H1 (cell line): ENCODE measurements at regions not wholly inside any gene's neighbourhood (a gene's known extent, or its start where the extent isn't known, plus 50 kb on each side); places are given as distances from the start of the nearest gene placed in this dataset.

Experiments
- CTCF ChIA-PET: fragments of 300-600 bp; sonication (Branson Sonifier 250); formaldehyde crosslinking; loops from one replicate; lab custom pipeline; 2021; ENCODE audit not compliant: partially characterized antibody; lab: Charles Lee
- POLR2A ChIA-PET: fragments of 300-600 bp; sonication (Branson Sonifier 250); formaldehyde crosslinking; loops from one replicate; lab custom pipeline; 2021; ENCODE audit warnings: inconsistent platforms; ENCODE audit not compliant: partially characterized antibody; lab: Charles Lee
- DNase-seq, 2 experiments: peaks; one replicate each; pipeline versions ENCODE4 v3.0.0 to v3.0.0-alpha.2; 2010 to 2022; ENCODE audit warnings: low spot score in 2 of 2, low read depth in 1 of 2, mixed read lengths in 1 of 2
- FAIRE-seq: peaks from 2 replicates; lab custom pipeline; 2011; peaks lifted over from hg19 to GRCh38; lab: Jason Lieb, UNC
- H2AFZ ChIP-seq: 2 replicates; pipeline ENCODE4 v1.8.1; 2012; ENCODE audit warnings: low read length, inconsistent platforms
- H2AK5ac ChIP-seq: 2 replicates; pipeline ENCODE4 v1.6.1; 2013; ENCODE audit warnings: low read depth, low read length
- H2BK120ac ChIP-seq: replicated peaks from 2 replicates; pipeline ENCODE3; 2013; ENCODE audit warnings: low read depth, low read length, inconsistent platforms
- H2BK12ac ChIP-seq: 2 replicates; pipeline ENCODE4 v1.6.1; 2013; ENCODE audit warnings: low read depth, low read length
- H2BK15ac ChIP-seq: 2 replicates; pipeline ENCODE4 v1.6.1; 2013; ENCODE audit warnings: low read length
- H2BK20ac ChIP-seq: 2 replicates; pipeline ENCODE4 v1.6.1; 2013; ENCODE audit warnings: low read length
- H2BK5ac ChIP-seq: 2 replicates; pipeline ENCODE4 v1.6.1; 2013; ENCODE audit warnings: low read depth, low read length
- H3K14ac ChIP-seq: 2 replicates; pipeline ENCODE4 v1.6.1; 2013; ENCODE audit warnings: inconsistent platforms; ENCODE audit not compliant: insufficient read length
- H3K18ac ChIP-seq: 2 replicates; pipeline ENCODE4 v1.6.1; 2013; ENCODE audit warnings: low read length; ENCODE audit errors: extremely low read depth
- H3K23ac ChIP-seq: 2 replicates; pipeline ENCODE4 v1.6.1; 2013; ENCODE audit warnings: inconsistent platforms; ENCODE audit not compliant: insufficient read length
- H3K23me2 ChIP-seq: 2 replicates; pipeline ENCODE4 v1.6.1; 2013; ENCODE audit warnings: low read depth, low read length
- H3K27ac ChIP-seq: 2 replicates; pipeline ENCODE4 v1.6.1; 2011; ENCODE audit warnings: low read depth, low read length, inconsistent platforms
- H3K27me3 ChIP-seq, 4 experiments: replicated peaks in 1 of 4; 1 replicate in 1 of 4; 2 replicates in 3 of 4; pipeline versions ENCODE4 v1.6.1 to v1.8.1; 2011 to 2013; ENCODE audit warnings: low read length in 3 of 4, mild to moderate bottlenecking in 3 of 4, inconsistent platforms in 2 of 4, mixed read lengths in 2 of 4, moderate library complexity in 1 of 4; ENCODE audit not compliant: control insufficient read depth in 3 of 4, insufficient read depth in 3 of 4; ENCODE audit errors: extremely low read depth in 1 of 4
- H3K36me3 ChIP-seq, 4 experiments: 2 replicates each; pipeline versions ENCODE4 v1.6.1 to v1.8.1; 2011 to 2013; ENCODE audit warnings: mild to moderate bottlenecking in 4 of 4, low read length in 3 of 4, moderate library complexity in 2 of 4, control low read depth in 1 of 4, inconsistent platforms in 1 of 4; ENCODE audit not compliant: insufficient read depth in 4 of 4, control insufficient read depth in 2 of 4
- H3K4ac ChIP-seq: replicated peaks from 2 replicates; pipeline ENCODE3; 2013; ENCODE audit warnings: low read length, low read depth, mixed read lengths, inconsistent platforms; ENCODE audit not compliant: insufficient read length
- H3K4me1 ChIP-seq, 4 experiments: replicated peaks in 1 of 4; 1 replicate in 1 of 4; 2 replicates in 3 of 4; pipeline versions ENCODE4 v1.6.1 to v1.8.1; 2011 to 2013; ENCODE audit warnings: low read length in 3 of 4, inconsistent platforms in 2 of 4, mixed read lengths in 1 of 4; ENCODE audit not compliant: insufficient read depth in 4 of 4, control insufficient read depth in 3 of 4
- H3K4me2 ChIP-seq, 2 experiments: 2 replicates each; pipeline versions ENCODE4 v1.6.1 to v1.8.1; 2011 to 2013; ENCODE audit warnings: low read depth in 2 of 2, low read length in 2 of 2, control low read depth in 1 of 2, inconsistent platforms in 1 of 2, mild to moderate bottlenecking in 1 of 2; ENCODE audit not compliant: insufficient read depth in 1 of 2
- H3K4me3 ChIP-seq, 4 experiments: fragments of 200-600, 300-600 bp in 1 of 4; sonication (generic), shearing (Covaris generic), sonication (Bioruptor Twin) in 1 of 4; 2 replicates each; pipeline versions ENCODE4 v1.5.1 to v1.8.1; 2011 to 2016; ENCODE audit warnings: low read length in 4 of 4, low read depth in 3 of 4, control low read depth in 2 of 4, inconsistent platforms in 2 of 4, mild to moderate bottlenecking in 2 of 4, mixed read lengths in 1 of 4, moderate library complexity in 1 of 4; ENCODE audit not compliant: insufficient read depth in 2 of 4; ENCODE audit errors: extremely low read depth in 1 of 4
- H3K56ac ChIP-seq: replicated peaks from 2 replicates; pipeline ENCODE3; 2013; ENCODE audit warnings: low read depth, mild to moderate bottlenecking, mixed read lengths, low read length, inconsistent platforms; ENCODE audit not compliant: insufficient read length
- H3K79me1 ChIP-seq: 2 replicates; pipeline ENCODE4 v1.6.1; 2013; ENCODE audit warnings: low read depth, low read length, control low read depth
- H3K79me2 ChIP-seq, 2 experiments: 2 replicates each; pipeline versions ENCODE4 v1.6.1 to v1.8.1; 2012 to 2013; ENCODE audit warnings: low read length in 2 of 2, mild to moderate bottlenecking in 2 of 2, inconsistent platforms in 1 of 2; ENCODE audit not compliant: insufficient read depth in 2 of 2, control insufficient read depth in 1 of 2
- H3K9ac ChIP-seq, 4 experiments: replicated peaks in 1 of 4; 1 replicate in 1 of 4; 2 replicates in 3 of 4; pipeline versions ENCODE4 v1.6.1 to v1.8.1; 2011 to 2013; ENCODE audit warnings: low read depth in 3 of 4, low read length in 3 of 4, control low read depth in 2 of 4, mild to moderate bottlenecking in 2 of 4, moderate library complexity in 2 of 4, inconsistent platforms in 1 of 4; ENCODE audit errors: extremely low read depth in 1 of 4
- H3K9me3 ChIP-seq, 2 experiments: 2 replicates each; pipeline versions ENCODE4 v1.6.1 to v1.8.1; 2012 to 2013; ENCODE audit warnings: mild to moderate bottlenecking in 2 of 2, moderate library complexity in 2 of 2, control low read depth in 1 of 2, inconsistent platforms in 1 of 2, low read depth in 1 of 2, low read length in 1 of 2, mixed read lengths in 1 of 2; ENCODE audit not compliant: insufficient read depth in 2 of 2
- H4K20me1 ChIP-seq, 2 experiments: replicated peaks in 1 of 2; 2 replicates each; pipeline versions ENCODE3 to v1.8.1; 2011 to 2013; ENCODE audit warnings: inconsistent platforms in 2 of 2, low read length in 2 of 2, mild to moderate bottlenecking in 1 of 2; ENCODE audit not compliant: insufficient read depth in 2 of 2, control insufficient read depth in 1 of 2
- H4K5ac ChIP-seq: 2 replicates; pipeline ENCODE4 v1.6.1; 2013; ENCODE audit warnings: low read length, low read depth, mixed read lengths, inconsistent platforms; ENCODE audit not compliant: insufficient read length
- H4K8ac ChIP-seq: 2 replicates; pipeline ENCODE4 v1.8.0; 2013; ENCODE audit warnings: mild to moderate bottlenecking, moderate library complexity, low read length, inconsistent platforms; ENCODE audit not compliant: insufficient read depth; ENCODE audit errors: extremely low read depth
- H4K91ac ChIP-seq: replicated peaks from 2 replicates; pipeline ENCODE3; 2013; ENCODE audit warnings: low read length, mixed read lengths, inconsistent platforms; ENCODE audit not compliant: insufficient read length
- ATF3 ChIP-seq: IDR thresholded peaks from 2 replicates; pipeline ENCODE4 v1.6.1; 2011; ENCODE audit warnings: low read depth, mild to moderate bottlenecking, low read length; ENCODE audit not compliant: insufficient read depth
- BRCA1 ChIP-seq: IDR thresholded peaks from 2 replicates; pipeline ENCODE4 v1.6.1; 2012; ENCODE audit warnings: low read depth, low read length, improper control_type of control experiment
- CTBP2 ChIP-seq: IDR thresholded peaks from 2 replicates; pipeline ENCODE4 v1.7.0; 2011; ENCODE audit warnings: borderline replicate concordance, mild to moderate bottlenecking, moderate library complexity, mixed read lengths, low read length; ENCODE audit not compliant: insufficient read depth, insufficient read length
- E2F6 ChIP-seq: IDR thresholded peaks from 2 replicates; pipeline ENCODE4 v1.6.1; 2012; ENCODE audit warnings: inconsistent platforms
- GTF2F1 ChIP-seq: IDR thresholded peaks from 2 replicates; pipeline ENCODE4 v1.6.1; 2012; ENCODE audit warnings: low read depth, low read length, improper control_type of control experiment, borderline replicate concordance
- HDAC6 ChIP-seq: IDR thresholded peaks from one replicate; pipeline ENCODE4 v1.7.1; 2012; ENCODE audit warnings: low read depth, mild to moderate bottlenecking, inconsistent platforms, low read length, moderate library complexity
- JUND ChIP-seq: IDR thresholded peaks from 2 replicates; pipeline ENCODE4 v1.6.1; 2011; ENCODE audit warnings: mild to moderate bottlenecking, improper control_type of control experiment, low read length
- PHF8 ChIP-seq: fragments of 200-600 bp; sonication (generic); conservative IDR thresholded peaks from 2 replicates; pipeline ENCODE4 v1.7.1; 2012; ENCODE audit warnings: low read depth, mild to moderate bottlenecking, inconsistent platforms, low read length, moderate library complexity
- POLR2A ChIP-seq, 2 experiments: IDR thresholded peaks; 1 replicate in 1 of 2; 2 replicates in 1 of 2; pipeline ENCODE4 v1.6.1; 2011; ENCODE audit warnings: low read depth in 2 of 2, low read length in 2 of 2, mild to moderate bottlenecking in 2 of 2; ENCODE audit errors: control extremely low read depth in 1 of 2
- RFX5 ChIP-seq: IDR thresholded peaks from 2 replicates; pipeline ENCODE4 v1.6.1; 2011; ENCODE audit warnings: low read depth, low read length, improper control_type of control experiment, borderline replicate concordance
- SAP30 ChIP-seq: fragments of 300-600 bp; sonication (generic); IDR thresholded peaks from 2 replicates; pipeline ENCODE4 v1.7.1; 2012; ENCODE audit warnings: low read length, moderate library complexity, mild to moderate bottlenecking, inconsistent platforms; ENCODE audit not compliant: insufficient read depth, insufficient replicate concordance
- SIN3A ChIP-seq, 2 experiments: IDR thresholded peaks in 1 of 2; conservative IDR thresholded peaks in 1 of 2; 2 replicates each; pipeline ENCODE4 v1.6.1; 2011 to 2012; ENCODE audit warnings: low read length in 2 of 2, improper control_type of control experiment in 1 of 2, low read depth in 1 of 2, mild to moderate bottlenecking in 1 of 2
- SIRT6 ChIP-seq: IDR thresholded peaks from one replicate; pipeline ENCODE4 v1.7.1; 2012; ENCODE audit warnings: low read length, inconsistent platforms
- TCF12 ChIP-seq: IDR thresholded peaks from 2 replicates; pipeline ENCODE4 v1.6.1; 2011; ENCODE audit warnings: low read depth, mild to moderate bottlenecking, low read length
- WGBS, 2 experiments: shearing (Covaris generic) in 1 of 2; methylation state at CpG; one replicate each; pipeline versions ENCODE4 v1.1.6 to v1.1.7; 2013 to 2015; ENCODE audit warnings: low lambda C conversion rate in 2 of 2, mixed read lengths in 2 of 2, inconsistent platforms in 1 of 2, low coverage in 1 of 2, missing lambda C conversion rate in 1 of 2; ENCODE audit not compliant: insufficient replicate concordance in 2 of 2, insufficient coverage in 1 of 2, insufficient read length in 1 of 2; ENCODE audit errors: extremely low coverage in 1 of 2, missing lambda C conversion rate in 1 of 2; 5-methylcytosine and 5-hydroxymethylcytosine counted together

- Histone ChIP-seq H3K27ac (no peak overlapping the region), H3K79me2 (no peaks in the 10 kb centered on the region), H2AK5ac (no peak overlapping the region), H3K9ac (no peak overlapping the region), H3K4me2 (no peak overlapping the region), H2BK5ac (no peak overlapping the region), H3K23me2 (no peaks in the 10 kb centered on the region), H4K20me1 (no peaks in the 10 kb centered on the region), H3K9me3 (no peaks in the 10 kb centered on the region), H4K91ac (no peak overlapping the region), H3K56ac (no peak overlapping the region), H3K14ac (no peak overlapping the region), H3K18ac (no peak overlapping the region), H2AFZ (no peak overlapping the region), H2BK12ac (no peak overlapping the region), H3K36me3 (no peaks in the 10 kb centered on the region), H3K4me1 (no peaks in the 10 kb centered on the region; a peak in 1 of 7 replicates), H2BK15ac (no peak overlapping the region), H3K4ac (no peak overlapping the region), H4K8ac (no peak overlapping the region), H3K4me3 (no peak overlapping the region), H3K23ac (no peak overlapping the region), H4K5ac (no peak overlapping the region), H3K79me1 (no peaks in the 10 kb centered on the region), H3K27me3 (peaks cover 0 to under 1% (median 0%) of the 10 kb centered on the region in 4 experiments; a peak in 1 of 7 replicates), H2BK120ac (no peak overlapping the region), H2BK20ac (no peak overlapping the region)
- no peak for FAIRE-seq
- CTCF ChIA-PET = no interaction called here
- POLR2A ChIA-PET = no interaction called here
- no peak for DNase-seq
- 60% methylated on average over 2 of the region's 2 CpGs; no CpG with 5 or more reads in 1 of the 2 experiments for WGBS, 2 experiments
- TF ChIP-seq GTF2F1 = no peak
- TF ChIP-seq SIN3A (conservative IDR thresholded peaks at IDR 0.05 in 1 of 2, IDR thresholded peaks at IDR 0.05 in 1 of 2; ENCODE audit: low read depth in 1 of 2, low read length in 2 of 2) = no peak
- no peak for TF ChIP-seq SIRT6
- no peak for TF ChIP-seq RFX5
- TF ChIP-seq JUND = no peak
- TF ChIP-seq SAP30 = no peak
- TF ChIP-seq BRCA1 = no peak
- no peak for TF ChIP-seq TCF12
- TF ChIP-seq CTBP2 = no peak
- TF ChIP-seq HDAC6 = no peak
- no peak for TF ChIP-seq E2F6
- no peak for TF ChIP-seq ATF3
- no peak for TF ChIP-seq PHF8
- no peak for TF ChIP-seq POLR2A (IDR thresholded peaks at IDR 0.05; ENCODE audit: control extremely low read depth in 1 of 2, low read depth in 2 of 2, low read length in 2 of 2)
Measured at GRCh38 chr21:18744840-18745239, 341.3 kb upstream of the TMPRSS15 start.
